HG03457 (cell line): ENCODE measurements at regions not wholly inside any gene's neighbourhood (a gene's known extent, or its start where the extent isn't known, plus 50 kb on each side); places are given as distances from the start of the nearest gene placed in this dataset.

Source experiments
- ATAC-seq: cut with Tn5 transposase; IDR thresholded peaks from one replicate; pipeline ENCODE4 v1.9.1; 2021; ENCODE audit warnings: moderate number of reproducible peaks; ENCODE audit not compliant: unreplicated experiment

DNA sequence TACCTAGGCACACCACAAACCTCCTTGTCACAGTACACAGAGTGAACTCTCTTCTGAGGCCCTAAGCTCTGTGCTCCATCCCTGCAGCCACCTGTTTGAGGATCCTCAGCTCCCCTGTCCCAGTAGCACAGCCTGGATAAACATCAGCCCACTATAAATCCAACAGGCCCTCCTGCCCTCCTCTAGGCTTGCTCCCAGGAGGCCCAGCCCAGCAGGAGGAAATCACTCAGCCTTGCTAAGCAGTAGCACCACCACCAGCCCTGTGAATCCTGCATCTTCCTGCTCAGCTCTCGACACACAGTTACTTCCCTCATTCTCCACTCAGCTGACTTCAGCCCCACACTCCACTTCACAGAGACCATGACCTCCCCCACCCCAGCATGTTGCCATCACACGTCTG, 273.9 kb downstream of the BCOR start:
- ATAC-seq, result no peak

DNA sequence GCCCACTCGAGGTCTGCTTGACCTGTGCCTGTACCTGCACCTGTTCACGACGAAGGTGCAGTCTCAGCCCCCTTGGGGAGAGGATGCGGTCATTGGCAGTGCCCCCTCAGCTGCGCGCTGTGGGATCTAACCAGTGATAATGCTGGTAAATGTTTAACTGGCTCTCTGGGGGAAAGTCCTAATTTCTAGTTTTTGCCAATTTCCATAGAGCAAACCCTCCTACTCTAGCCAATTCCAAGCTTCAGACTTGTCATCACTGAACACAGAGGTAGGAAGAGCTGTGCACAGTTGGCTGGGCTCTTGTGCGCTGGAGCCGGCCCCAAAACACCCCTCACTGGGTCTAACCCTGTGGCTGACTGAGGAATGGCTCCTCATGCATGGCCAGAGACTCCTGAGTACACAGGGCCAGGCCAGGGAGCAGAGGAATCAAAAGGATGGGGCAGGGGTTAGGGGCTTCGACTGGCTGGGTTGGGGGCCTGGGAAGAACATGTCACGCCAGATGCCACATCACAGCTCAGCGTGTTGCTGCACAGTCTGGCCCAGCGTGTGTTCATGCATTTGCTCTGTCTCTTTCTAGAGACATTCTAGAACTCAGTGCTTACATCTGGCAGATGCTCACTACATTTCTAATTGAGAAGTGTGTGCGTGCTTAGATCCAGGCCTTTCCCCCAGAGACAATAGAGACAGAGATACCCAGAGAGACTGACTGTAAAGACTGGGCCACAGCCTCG, 270.8 kb downstream of the BCOR start:
- no peak for ATAC-seq

DNA sequence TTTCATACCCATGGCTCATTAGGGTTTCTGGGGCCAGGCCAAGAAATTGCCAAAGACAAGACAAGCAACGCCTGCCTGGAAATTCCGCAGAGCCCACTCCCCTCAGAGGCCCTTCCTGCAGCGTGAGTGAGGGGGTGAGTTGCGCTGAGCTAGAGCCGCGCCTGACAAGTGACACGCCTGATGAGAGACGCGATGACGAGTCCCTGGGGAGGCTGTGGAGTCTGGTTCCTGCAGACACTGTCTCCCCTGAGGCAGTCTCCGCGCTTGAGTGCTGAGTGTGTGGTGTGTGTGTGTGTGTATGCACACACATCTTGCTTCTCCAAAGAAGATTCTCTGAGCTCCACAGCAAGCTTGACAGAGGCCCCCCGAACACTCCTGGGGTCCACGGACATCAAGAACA, 269.8 kb downstream of the BCOR start:
- no peak for ATAC-seq

- ATAC-seq, result no peak
Measured at GRCh38 chrX:39828971-39829370, 268.8 kb downstream of the BCOR start.

DNA sequence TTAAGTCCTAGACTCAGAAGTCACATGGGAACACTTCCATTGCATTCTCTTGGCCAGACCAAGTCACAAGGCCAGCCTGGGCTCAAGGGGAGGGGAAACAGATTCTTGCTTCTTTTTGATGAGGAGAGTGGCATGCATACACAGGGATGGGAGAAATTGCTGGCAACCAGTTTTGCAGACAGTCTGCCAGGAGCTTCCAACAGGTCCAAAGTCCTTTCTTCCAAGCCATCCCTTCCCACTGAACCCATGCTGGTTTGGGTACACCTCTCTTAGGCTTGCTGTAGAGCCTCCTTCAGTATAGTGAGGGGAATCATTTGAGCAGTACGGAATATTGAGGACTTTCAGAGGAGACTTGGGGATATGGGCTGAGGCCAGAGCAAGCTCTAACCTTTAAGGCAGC, 267.8 kb downstream of the BCOR start:
- ATAC-seq, result no peak

DNA sequence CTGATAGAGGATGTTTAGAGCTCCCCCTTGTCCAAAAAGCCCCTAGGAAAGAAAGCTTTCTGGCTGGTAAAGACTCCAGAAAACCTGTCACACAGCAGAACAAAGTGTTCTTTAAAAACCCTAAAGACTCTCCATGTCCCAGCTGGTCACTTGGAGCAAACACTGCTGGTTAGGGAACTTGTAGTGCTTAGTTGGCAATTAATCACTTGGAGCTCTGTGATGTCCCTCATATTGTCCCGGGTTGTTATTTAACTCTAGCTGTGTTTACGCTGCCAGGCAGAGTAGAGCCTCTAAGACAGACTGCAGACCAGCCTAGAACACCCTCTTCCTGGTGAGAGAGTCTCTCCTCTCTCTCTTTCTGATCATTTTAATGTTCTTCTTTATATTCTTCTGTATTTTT, 267.3 kb downstream of the BCOR start:
- ATAC-seq, result no peak

DNA sequence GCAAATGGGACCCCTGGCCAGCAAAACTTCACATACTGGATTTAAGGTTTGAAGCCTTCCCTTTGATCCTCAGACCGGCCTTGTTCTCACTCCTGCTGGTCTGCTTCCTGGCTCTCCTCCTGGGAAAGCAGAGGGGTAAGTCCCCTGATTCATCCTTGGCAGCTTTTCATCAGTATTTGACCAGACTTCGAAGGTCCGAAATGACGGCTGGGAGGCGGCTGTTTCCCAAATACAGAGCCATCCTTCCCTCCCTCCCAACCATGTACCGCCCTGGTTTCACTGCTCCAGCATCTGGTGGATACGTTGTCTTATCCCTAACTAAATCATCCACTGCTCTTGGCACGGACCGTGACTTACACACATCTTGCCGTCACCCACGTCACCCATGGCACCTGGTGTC, 265.5 kb downstream of the BCOR start:
- no peak for ATAC-seq

GRCh38 chrX:39834600-39834999, 263.2 kb downstream of the BCOR start:
- ATAC-seq, result no peak

DNA sequence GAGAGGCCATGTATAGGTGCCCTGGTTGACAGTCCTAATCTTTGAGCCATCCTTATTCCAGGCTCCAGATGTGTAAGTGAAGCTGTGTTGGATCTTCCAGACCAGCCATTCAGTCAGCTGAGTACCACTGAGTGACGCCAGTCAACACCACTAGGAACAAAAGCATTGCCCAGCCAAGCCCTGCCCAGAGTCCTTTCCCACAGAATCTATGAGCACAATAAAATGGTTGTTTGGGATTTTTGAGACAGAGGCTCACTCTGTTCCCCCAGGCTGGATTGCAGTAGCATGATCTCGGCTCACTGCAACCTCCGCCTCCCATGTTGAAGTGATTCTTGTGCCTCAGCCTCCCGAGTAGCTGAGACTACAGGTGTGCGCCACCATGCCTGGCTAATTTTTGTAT, 262.5 kb downstream of the BCOR start:
- no peak for ATAC-seq

DNA sequence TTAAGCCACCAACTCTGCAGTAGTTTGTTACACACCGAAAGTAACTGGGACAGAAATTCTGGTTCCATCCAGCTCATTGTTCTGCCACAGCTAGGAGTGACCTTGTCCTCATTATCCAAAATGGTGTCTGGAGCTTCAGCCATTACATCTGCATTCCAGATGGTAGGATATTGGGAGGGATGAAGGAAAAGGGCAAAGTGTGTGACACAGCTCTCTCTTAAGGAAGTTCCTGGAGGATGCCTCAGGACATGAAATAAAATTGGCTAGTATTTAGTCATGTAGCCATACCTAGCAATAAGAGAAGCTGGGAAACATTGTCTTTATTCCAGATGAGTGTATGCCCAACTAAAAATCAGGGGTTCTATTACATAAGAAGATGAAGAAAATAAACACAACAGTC, 262.0 kb downstream of the BCOR start:
- ATAC-seq, result no peak

- no peak for ATAC-seq
Measured at GRCh38 chrX:39836802-39837420, 260.8 kb downstream of the BCOR start.

DNA sequence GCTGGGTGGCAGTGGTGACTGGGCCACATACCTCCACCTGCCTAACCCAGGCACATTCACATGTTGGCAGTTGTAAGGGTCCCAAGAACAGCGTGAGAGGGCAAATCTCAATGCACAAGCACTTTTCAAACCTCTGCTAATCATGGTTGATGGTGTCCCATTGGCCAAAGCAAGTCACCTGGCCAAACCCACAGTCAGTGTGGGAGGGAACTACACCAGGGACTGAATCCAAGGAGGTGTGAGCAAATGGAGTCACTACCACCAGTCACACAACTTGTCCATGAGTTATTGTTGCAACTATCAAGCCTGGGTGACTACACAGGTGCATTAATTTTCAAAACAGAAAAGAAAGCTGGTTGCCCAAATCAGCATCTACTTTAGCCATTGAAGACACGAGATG, 260.1 kb downstream of the BCOR start:
- ATAC-seq, result no peak

- ATAC-seq, result no peak
Measured at GRCh38 chrX:39839371-39839770, 258.4 kb downstream of the BCOR start.

DNA sequence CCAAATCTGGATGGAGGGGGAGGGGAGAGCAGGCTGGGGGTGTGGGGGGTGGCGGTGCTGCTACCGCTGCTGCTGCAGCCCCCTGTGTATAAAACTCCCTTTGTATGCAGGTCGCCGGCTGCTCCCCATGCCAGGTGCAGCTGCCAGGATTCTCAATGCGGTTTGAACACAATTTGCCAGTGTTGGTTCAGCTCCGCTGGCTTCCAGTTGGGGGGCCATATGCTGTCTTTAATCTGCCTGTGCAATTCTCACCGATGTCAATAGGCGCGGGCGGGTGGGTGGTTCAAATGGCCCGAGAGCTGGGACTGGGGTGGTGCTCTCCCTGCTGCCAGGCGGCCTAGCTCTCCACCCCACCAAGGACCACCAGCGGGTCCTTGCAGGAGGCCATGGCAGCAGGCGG, 257.6 kb downstream of the BCOR start:
- ATAC-seq, result no peak

DNA sequence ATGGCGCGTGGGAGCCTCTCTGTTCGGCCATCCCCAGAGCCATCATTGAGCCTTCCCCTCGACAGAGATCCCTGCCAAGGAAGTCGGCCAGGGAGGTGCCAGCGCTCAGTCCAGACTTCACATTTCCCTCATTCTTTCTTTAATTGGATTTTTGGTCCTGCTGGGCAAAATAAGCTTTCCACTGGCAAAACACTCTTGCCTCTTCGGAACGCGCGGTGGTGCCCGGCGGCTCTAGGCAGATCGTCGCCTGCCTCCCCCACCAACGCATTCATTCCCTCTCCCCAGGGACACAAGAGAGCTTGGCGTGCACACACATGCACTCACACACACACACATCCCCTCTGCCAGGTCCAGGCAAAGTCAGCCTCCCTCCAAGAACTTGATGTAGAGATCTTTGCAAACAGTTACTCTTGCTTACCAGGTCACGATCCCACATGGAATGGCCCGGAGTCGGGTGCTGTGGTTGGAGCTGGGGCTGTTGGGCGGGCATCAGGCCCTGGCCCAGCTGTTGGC, 257.1 kb downstream of the BCOR start:
- no peak for ATAC-seq

GRCh38 chrX:39841604-39842003, 256.2 kb downstream of the BCOR start:
- no peak for ATAC-seq

- no peak for ATAC-seq
Measured at GRCh38 chrX:39842281-39842973, 255.3 kb downstream of the BCOR start.

GRCh38 chrX:39843318-39843717, 254.4 kb downstream of the BCOR start:
- ATAC-seq, result no peak

DNA sequence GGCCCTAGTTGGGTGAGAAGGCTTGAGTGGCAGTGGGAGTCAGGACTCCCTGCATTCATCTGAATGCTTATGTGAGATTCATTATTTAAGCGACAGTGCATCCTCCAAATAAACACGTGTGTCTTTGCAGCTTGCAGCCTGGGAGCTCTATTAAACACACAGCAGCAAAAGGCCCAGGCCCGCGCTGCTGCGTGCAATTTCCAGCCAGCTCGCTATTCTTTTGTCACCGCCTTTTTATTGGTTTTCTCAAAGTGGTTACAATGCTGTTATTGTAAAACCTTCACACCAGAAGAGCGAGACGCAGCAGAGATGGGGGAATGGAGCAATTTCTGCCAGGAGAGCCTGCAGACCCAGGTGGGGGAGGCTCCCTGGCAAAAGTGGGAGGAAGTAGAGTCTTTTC, 252.5 kb downstream of the BCOR start:
- ATAC-seq, result no peak

DNA sequence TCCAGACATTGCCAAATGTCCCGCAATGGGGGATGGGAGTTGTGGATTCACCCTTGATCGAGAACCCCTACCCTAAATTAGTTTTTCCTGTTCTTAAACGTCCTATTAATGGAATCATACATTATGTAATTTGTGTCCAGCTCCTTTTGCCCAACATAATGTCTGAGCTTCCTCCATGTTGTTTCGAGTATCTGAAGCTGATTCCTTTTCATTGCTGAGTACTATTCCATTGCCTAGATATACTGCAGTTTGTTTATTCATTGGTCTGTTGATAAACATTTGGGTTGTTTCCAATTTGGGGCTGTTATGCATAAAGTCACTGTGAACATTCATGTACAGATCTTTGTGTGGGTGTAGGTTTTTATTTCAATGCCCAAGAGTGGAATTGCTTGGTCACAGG, 251.3 kb downstream of the BCOR start:
- no peak for ATAC-seq

DNA sequence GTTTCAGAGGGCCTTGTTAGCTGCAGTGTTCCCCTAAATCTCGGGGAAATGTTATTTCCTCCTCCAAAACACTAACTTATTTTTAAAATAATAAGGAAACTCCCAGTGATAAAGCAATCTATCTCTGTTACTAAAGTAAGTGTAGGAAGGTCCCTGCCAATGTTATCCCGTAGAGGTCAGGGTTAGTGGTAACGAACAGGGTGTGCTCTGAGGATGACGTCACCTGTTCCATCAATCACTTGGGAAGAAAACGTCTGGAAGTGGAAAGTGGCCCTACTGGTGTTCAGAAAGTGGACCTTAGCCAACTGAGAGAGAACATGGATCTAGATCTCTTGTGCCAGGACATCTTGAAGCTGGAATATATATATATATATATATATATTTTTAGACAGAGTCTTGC, 249.5 kb downstream of the BCOR start:
- ATAC-seq, result no peak

GRCh38 chrX:39848900-39849299, 248.9 kb downstream of the BCOR start:
- no peak for ATAC-seq
